Testis (tissue), 2 donors: ENCODE measurements at regions not wholly inside any gene's neighbourhood (a gene's known extent, or its start where the extent isn't known, plus 50 kb on each side); places are given as distances from the start of the nearest gene placed in this dataset.
"Not testable (repeated sequence)": the region's sequence is repeated elsewhere in the genome, so short reads cannot be mapped to it uniquely, and the experiment has no call there.

Source experiments
- DNase-seq: peaks from one replicate; pipeline ENCODE4 v3.0.0-alpha.2; 2019
- H3K27ac ChIP-seq, 2 donors: fragments of 200-600 bp; sonication (generic); one replicate each; pipeline ENCODE4 v1.5.1; 2019
- H3K27me3 ChIP-seq: fragments of 200-600 bp; sonication (generic); one replicate; pipeline ENCODE4 v1.5.1; 2019
- H3K36me3 ChIP-seq: fragments of 200-600 bp; sonication (generic); one replicate; pipeline ENCODE4 v1.5.1; 2017; ENCODE audit warnings: low read depth; ENCODE audit errors: missing control alignments
- H3K4me1 ChIP-seq: fragments of 200-600 bp; sonication (generic); one replicate; pipeline ENCODE4 v1.5.1; 2019
- H3K4me3 ChIP-seq, 2 donors: fragments of 200-600 bp; sonication (generic); one replicate each; pipeline ENCODE4 v1.5.1; 2017 to 2019
- H3K9me3 ChIP-seq: fragments of 200-600 bp; sonication (generic); one replicate; pipeline ENCODE4 v1.5.1; 2017
- CTCF ChIP-seq, 3 experiments: fragments of 450-650 bp in 2 of 3; fragments of 200-600 bp in 1 of 3; sonication (generic) in 1 of 3; IDR thresholded peaks; one replicate each; pipeline ENCODE4 v1.5.1; 2016 to 2019; ENCODE audit warnings: antibody characterized with exemption in 3 of 3, mild to moderate bottlenecking in 2 of 3, moderate library complexity in 1 of 3
- POLR2A ChIP-seq: fragments of 450-650 bp; IDR thresholded peaks from one replicate; pipeline ENCODE4 v1.6.1; 2017; ENCODE audit warnings: antibody characterized with exemption, mild to moderate bottlenecking, moderate library complexity
- WGBS, 2 donors: methylation state at CpG; one replicate each; pipeline ENCODE4 v1.1.5; 2018; 5-methylcytosine and 5-hydroxymethylcytosine counted together
- intact Hi-C: fragments of 100-400 bp; cut with DNase I; formaldehyde crosslinking; loops from one replicate; pipeline ENCODE4 v1.15.1; 2023; ENCODE audit warnings: low total_unique reads

GRCh38 chr5:102678267-102679058 is 76.6 kb upstream of the PAM start:
- TF ChIP-seq CTCF (IDR thresholded peaks at IDR 0.05) = no peak
- no peak for TF ChIP-seq POLR2A
- intact Hi-C loops = no loop called here
- Histone ChIP-seq H3K4me3 (no peak overlapping the region), H3K4me1 (no peaks in the 10 kb centered on the region), H3K36me3 (no peaks in the 10 kb centered on the region), H3K27ac (no peak overlapping the region), H3K27me3 (no peaks in the 10 kb centered on the region), H3K9me3 (no peaks in the 10 kb centered on the region)
- DNase-seq = no peak
- 83 to 85% methylated on average over 4 of the region's 4 CpGs for WGBS, 2 donors

GRCh38 chr5:102681403-102681983 is 73.6 kb upstream of the PAM start:
- 72 to 76% methylated on average over 2 of the region's 2 CpGs for WGBS, 2 donors
- TF ChIP-seq CTCF (IDR thresholded peaks at IDR 0.05) = peak; percentile 22 to 58 (median 43)
- no peak for TF ChIP-seq POLR2A

GRCh38 chr5:102682101-102682647 is 72.9 kb upstream of the PAM start:
- Histone ChIP-seq H3K27me3 (no peaks in the 10 kb centered on the region), H3K4me1 (no peaks in the 10 kb centered on the region), H3K9me3 (no peaks in the 10 kb centered on the region), H3K36me3 (no peaks in the 10 kb centered on the region), H3K4me3 (no peak overlapping the region), H3K27ac (no peak overlapping the region)
- TF ChIP-seq CTCF (IDR thresholded peaks at IDR 0.05) (no peak), POLR2A (no peak)
- WGBS, 2 donors = 91 to 93% methylated on average over 2 of the region's 2 CpGs
- intact Hi-C loops = no loop called here
- no peak for DNase-seq

More at GRCh38 chr5:102681403-102681983, 73.6 kb upstream of the PAM start:
- Histone ChIP-seq H3K27ac (no peak overlapping the region), H3K4me1 (no peaks in the 10 kb centered on the region), H3K36me3 (no peaks in the 10 kb centered on the region), H3K27me3 (no peaks in the 10 kb centered on the region), H3K4me3 (no peak overlapping the region), H3K9me3 (no peaks in the 10 kb centered on the region)
- peak; percentile 78 for DNase-seq
- intact Hi-C loops = no loop called here

GRCh38 chr5:102688076-102688475 is 67.0 kb upstream of the PAM start:
- H3K9me3 ChIP-seq, H3K27me3 ChIP-seq, H3K4me1 ChIP-seq, intact Hi-C loops, DNase-seq, H3K27ac ChIP-seq, H3K4me3 ChIP-seq, H3K36me3 ChIP-seq: not testable (repeated sequence)
- WGBS, 2 donors = 95% methylated on average over 7 of the region's 7 CpGs

- 87 to 94% methylated on average over 11 to 14 of the region's 14 CpGs for WGBS, 2 donors
- intact Hi-C loops, H3K9me3 ChIP-seq, H3K27me3 ChIP-seq, H3K4me3 ChIP-seq, DNase-seq, H3K4me1 ChIP-seq, H3K27ac ChIP-seq, H3K36me3 ChIP-seq: not testable (repeated sequence)
These were observed 66.3 kb upstream of the PAM start for GRCh38 chr5:102688581-102689342.
